CD4-positive, alpha-beta T cell (primary cell): ENCODE measurements at regions not wholly inside any gene's neighbourhood (a gene's known extent, or its start where the extent isn't known, plus 50 kb on each side); places are given as distances from the start of the nearest gene placed in this dataset.

ENCODE experiments used
- ATAC-seq: fragments of 200-7000 bp; cut with Tn5 transposase; one replicate; pipeline ENCODE4 v1.10.0; 2022; ENCODE audit warnings: mild to moderate bottlenecking; ENCODE audit not compliant: poor library complexity
- CTCF ChIA-PET: fragments of 350-600 bp; sonication (Branson Sonifier 250); formaldehyde crosslinking; loops from one replicate; lab custom pipeline; 2021; ENCODE audit warnings: antibody characterized with exemption, inconsistent platforms; lab: Charles Lee
- POLR2A ChIA-PET: fragments of 350-600 bp; sonication (Branson Sonifier 250); formaldehyde crosslinking; loops from one replicate; lab custom pipeline; 2021; ENCODE audit warnings: antibody characterized with exemption, inconsistent platforms; lab: Charles Lee
- DNase-seq, 14 experiments: peaks; one replicate each; pipeline ENCODE4 v3.0.0-alpha.2; 2013 to 2020; ENCODE audit warnings: mixed read lengths in 2 of 14
- H3K27ac ChIP-seq, 2 donors: one replicate each; pipeline versions ENCODE4 v1.5.1 to v1.7.0; 2013; ENCODE audit warnings: low read length in 2 of 2, low read depth in 1 of 2, mild to moderate bottlenecking in 1 of 2
- H3K27me3 ChIP-seq, 2 experiments: 1 replicate in 1 of 2; 2 replicates in 1 of 2; pipeline versions ENCODE4 v1.6.1 to v1.7.0; 2013; ENCODE audit warnings: low read length in 2 of 2, control low read depth in 1 of 2, mild to moderate bottlenecking in 1 of 2, moderate library complexity in 1 of 2; ENCODE audit not compliant: insufficient read depth in 2 of 2, control insufficient read depth in 1 of 2
- H3K36me3 ChIP-seq: one replicate; pipeline ENCODE4 v1.6.1; 2013; ENCODE audit warnings: low read length, control low read depth; ENCODE audit not compliant: insufficient read depth
- H3K4me1 ChIP-seq: one replicate; pipeline ENCODE4 v1.6.1; 2013; ENCODE audit warnings: low read length, control low read depth; ENCODE audit not compliant: insufficient read depth
- H3K4me3 ChIP-seq: one replicate; pipeline ENCODE4 v1.5.1; 2013; ENCODE audit warnings: mild to moderate bottlenecking, low read length, moderate library complexity
- H3K9me3 ChIP-seq, 2 experiments: 1 replicate in 1 of 2; 2 replicates in 1 of 2; pipeline versions ENCODE4 v1.6.1 to v1.7.0; 2013; ENCODE audit warnings: low read length in 2 of 2, mild to moderate bottlenecking in 2 of 2, control low read depth in 1 of 2, moderate library complexity in 1 of 2; ENCODE audit not compliant: control insufficient read depth in 1 of 2, insufficient read depth in 1 of 2
- H3K27ac Mint-ChIP-seq: one replicate; pipeline ENCODE4 v1.8.0; 2020; ENCODE audit warnings: mixed read lengths
- H3K27me3 Mint-ChIP-seq: one replicate; pipeline ENCODE4 v1.8.0; 2021; ENCODE audit warnings: mixed read lengths
- H3K36me3 Mint-ChIP-seq: one replicate; pipeline ENCODE4 v1.8.0; 2021; ENCODE audit warnings: low read depth, mixed read lengths
- H3K4me1 Mint-ChIP-seq: one replicate; pipeline ENCODE4 v1.8.0; 2021; ENCODE audit warnings: low read depth, mixed read lengths
- H3K4me3 Mint-ChIP-seq: one replicate; pipeline ENCODE4 v1.8.0; 2020; ENCODE audit warnings: mild to moderate bottlenecking, mixed read lengths
- H3K9me3 Mint-ChIP-seq: one replicate; pipeline ENCODE4 v1.8.0; 2020; ENCODE audit warnings: mixed read lengths
- intact Hi-C, 2 experiments: fragments of 100-400 bp; cut with DNase I in 1 of 2; cut with micrococcal nuclease in 1 of 2; formaldehyde crosslinking; loops; one replicate each; pipeline versions ENCODE4 v1.15.1 to v1.9.0; 2023 to 2025; cut with DNase I, micrococcal nuclease
- TF ChIP-seq, protein P1 (sequence below): fragments of 200-600 bp; IDR thresholded peaks from one replicate; pipeline ENCODE4 v1.8.0; 2022; ENCODE audit warnings: antibody characterized with exemption, mild to moderate bottlenecking

GRCh38 chr2:125710561-125710960 lies 945.4 kb upstream of the GYPC start:
- ATAC-seq (no peak), DNase-seq (no peak)
- H3K27me3 Mint-ChIP-seq = no peaks in the 10 kb centered on the region
- TF ChIP-seq, protein P1, sequence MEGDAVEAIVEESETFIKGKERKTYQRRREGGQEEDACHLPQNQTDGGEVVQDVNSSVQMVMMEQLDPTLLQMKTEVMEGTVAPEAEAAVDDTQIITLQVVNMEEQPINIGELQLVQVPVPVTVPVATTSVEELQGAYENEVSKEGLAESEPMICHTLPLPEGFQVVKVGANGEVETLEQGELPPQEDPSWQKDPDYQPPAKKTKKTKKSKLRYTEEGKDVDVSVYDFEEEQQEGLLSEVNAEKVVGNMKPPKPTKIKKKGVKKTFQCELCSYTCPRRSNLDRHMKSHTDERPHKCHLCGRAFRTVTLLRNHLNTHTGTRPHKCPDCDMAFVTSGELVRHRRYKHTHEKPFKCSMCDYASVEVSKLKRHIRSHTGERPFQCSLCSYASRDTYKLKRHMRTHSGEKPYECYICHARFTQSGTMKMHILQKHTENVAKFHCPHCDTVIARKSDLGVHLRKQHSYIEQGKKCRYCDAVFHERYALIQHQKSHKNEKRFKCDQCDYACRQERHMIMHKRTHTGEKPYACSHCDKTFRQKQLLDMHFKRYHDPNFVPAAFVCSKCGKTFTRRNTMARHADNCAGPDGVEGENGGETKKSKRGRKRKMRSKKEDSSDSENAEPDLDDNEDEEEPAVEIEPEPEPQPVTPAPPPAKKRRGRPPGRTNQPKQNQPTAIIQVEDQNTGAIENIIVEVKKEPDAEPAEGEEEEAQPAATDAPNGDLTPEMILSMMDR = no peak
- no peaks in the 10 kb centered on the region for H3K9me3 ChIP-seq
- no peaks in the 10 kb centered on the region for H3K4me1 ChIP-seq
- H3K36me3 Mint-ChIP-seq = no peaks in the 10 kb centered on the region
- CTCF ChIA-PET = no interaction called here
- no peak overlapping the region for H3K27ac Mint-ChIP-seq
- intact Hi-C loops = no loop called here
- no peaks in the 10 kb centered on the region for H3K36me3 ChIP-seq
- no peak overlapping the region for H3K27ac ChIP-seq
- POLR2A ChIA-PET = no interaction called here
- no peaks in the 10 kb centered on the region for H3K4me1 Mint-ChIP-seq
- no peak overlapping the region for H3K4me3 ChIP-seq
- H3K27me3 ChIP-seq = no peaks in the 10 kb centered on the region
- H3K4me3 Mint-ChIP-seq = no peak overlapping the region
- H3K9me3 Mint-ChIP-seq = peaks cover 6% of the 10 kb centered on the region

DNA sequence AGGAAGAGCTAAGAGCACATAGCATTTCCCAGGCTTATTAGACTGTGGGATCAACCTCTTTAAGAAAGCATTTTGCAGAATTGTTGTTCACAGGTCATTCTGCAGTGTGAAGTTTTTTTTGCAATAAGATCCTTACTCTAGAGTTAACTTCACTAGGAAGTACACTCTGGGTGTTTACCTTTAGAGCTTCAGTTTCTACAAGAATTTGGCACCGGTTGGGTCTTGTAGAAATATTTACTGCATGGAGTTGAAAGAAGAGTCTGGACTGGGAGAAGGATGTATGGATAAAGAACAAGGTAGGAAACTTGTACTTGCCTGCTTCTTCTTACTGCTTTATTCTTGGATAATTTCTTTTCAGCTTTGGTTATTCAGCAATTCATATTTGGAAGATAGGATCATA lies 944.9 kb upstream of the GYPC start:
- H3K4me1 Mint-ChIP-seq = no peaks in the 10 kb centered on the region
- Histone ChIP-seq H3K36me3 (no peaks in the 10 kb centered on the region), H3K4me3 (no peak overlapping the region), H3K27me3 (no peaks in the 10 kb centered on the region), H3K27ac (no peak overlapping the region), H3K4me1 (no peaks in the 10 kb centered on the region), H3K9me3 (peaks cover 0 to 1% of the 10 kb centered on the region in 2 experiments)
- H3K27ac Mint-ChIP-seq = no peak overlapping the region
- ATAC-seq (no peak), DNase-seq (no peak)
- no peak overlapping the region for H3K4me3 Mint-ChIP-seq
- no peaks in the 10 kb centered on the region for H3K36me3 Mint-ChIP-seq
- CTCF ChIA-PET = no interaction called here
- intact Hi-C loops = no loop called here
- H3K9me3 Mint-ChIP-seq = peaks cover 6% of the 10 kb centered on the region
- POLR2A ChIA-PET = no interaction called here
- TF ChIP-seq, protein P1 = no peak
- no peaks in the 10 kb centered on the region for H3K27me3 Mint-ChIP-seq

DNA sequence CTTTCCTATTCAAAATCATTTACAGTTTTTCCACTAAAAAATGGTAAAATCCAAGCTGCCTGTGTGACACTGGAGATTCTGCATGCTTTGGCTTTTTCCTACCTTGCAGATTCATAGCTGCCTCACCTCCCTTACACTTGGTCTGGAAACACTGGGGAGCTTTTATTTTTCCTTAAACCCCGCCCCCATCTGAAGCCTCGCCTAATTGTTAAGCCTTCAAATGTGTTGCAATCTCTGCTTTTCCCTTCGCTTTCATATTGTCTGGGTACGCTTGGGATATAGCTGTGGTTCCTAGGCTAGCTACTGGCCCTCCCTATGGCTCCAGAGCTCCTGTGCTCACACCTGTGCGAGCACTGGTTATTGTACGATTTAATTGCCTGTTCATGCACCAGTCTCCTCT lies 942.4 kb upstream of the GYPC start:
- Histone ChIP-seq H3K36me3 (no peaks in the 10 kb centered on the region), H3K27me3 (no peaks in the 10 kb centered on the region), H3K9me3 (peaks cover 0 to 4% of the 10 kb centered on the region in 2 experiments), H3K4me3 (no peak overlapping the region), H3K27ac (no peak overlapping the region), H3K4me1 (no peaks in the 10 kb centered on the region)
- TF ChIP-seq, protein P1 = no peak
- CTCF ChIA-PET = no interaction called here
- Mint-ChIP-seq H3K9me3 (peaks cover 3% of the 10 kb centered on the region), H3K4me1 (no peaks in the 10 kb centered on the region), H3K27ac (no peak overlapping the region), H3K27me3 (no peaks in the 10 kb centered on the region), H3K4me3 (no peak overlapping the region), H3K36me3 (no peaks in the 10 kb centered on the region)
- intact Hi-C loops = no loop called here
- no peak for DNase-seq
- POLR2A ChIA-PET = no interaction called here
- ATAC-seq = no peak
